A549 (cell line): ENCODE measurements at regions not wholly inside any gene's neighbourhood (a gene's known extent, or its start where the extent isn't known, plus 50 kb on each side); places are given as distances from the start of the nearest gene placed in this dataset.

Source experiments
- ATAC-seq, 2 experiments: fragments of 200-7000 bp in 1 of 2; fragments of >200 bp in 1 of 2; cut with Nextera tagmentation in 1 of 2; cut with Tn5 transposase in 1 of 2; 3 replicates each; pipeline versions ENCODE4 v1.8.0 to v1.9.1; 2018 to 2020; ENCODE audit warnings: mild to moderate bottlenecking in 1 of 2, moderate library complexity in 1 of 2
- CTCF ChIA-PET: fragments of 300-600 bp; sonication (Branson Sonifier 250); formaldehyde crosslinking; extraction: SDS; loops from one replicate; lab custom pipeline; 2021; ENCODE audit warnings: antibody characterized with exemption, inconsistent platforms; lab: Yijun Ruan, JAX
- POLR2A ChIA-PET: fragments of 350-600 bp; formaldehyde crosslinking; extraction: SDS; loops from one replicate; lab custom pipeline; 2021; ENCODE audit warnings: antibody characterized with exemption, inconsistent platforms; lab: Yijun Ruan, JAX
- DNase-seq, 2 experiments: peaks; one replicate each; pipeline versions ENCODE4 v3.0.0 to v3.0.0-alpha.2; 2011 to 2016; ENCODE audit warnings: low read depth in 1 of 2, low spot score in 1 of 2
- FAIRE-seq: peaks from 2 replicates; lab custom pipeline; 2011; peaks lifted over from hg19 to GRCh38; lab: Jason Lieb, UNC
- H3K27ac ChIP-seq, 2 experiments: fragments of >200 bp; sonication (Bioruptor Twin); formaldehyde crosslinking; 3 replicates each; pipeline ENCODE4 v1.5.1; 2016 to 2017
- H3K4me1 ChIP-seq: fragments of >200 bp; sonication (Bioruptor Twin); formaldehyde crosslinking; 3 replicates; pipeline ENCODE4 v1.6.1; 2016
- H3K4me2 ChIP-seq: fragments of >200 bp; sonication (Bioruptor Twin); formaldehyde crosslinking; 3 replicates; pipeline ENCODE4 v1.6.1; 2016
- H3K4me3 ChIP-seq: fragments of >200 bp; sonication (Bioruptor Twin); formaldehyde crosslinking; 3 replicates; pipeline ENCODE4 v1.5.1; 2016
- H3K9me3 ChIP-seq: fragments of >200 bp; sonication (Bioruptor Twin); formaldehyde crosslinking; 3 replicates; pipeline ENCODE4 v1.6.1; 2016
- ATOH8 ChIP-seq: fragments of 250-450 bp; sonication (Bioruptor Pico); IDR thresholded peaks from 2 replicates; pipeline ENCODE4 v1.5.0; 2020; ENCODE audit warnings: low read depth, mild to moderate bottlenecking, moderate library complexity
- ELK1 ChIP-seq: fragments of 150-350 bp; IDR thresholded peaks from 2 replicates; pipeline ENCODE4 v1.6.1; 2014; ENCODE audit warnings: low read depth, mild to moderate bottlenecking, low read length
- FOXS1 ChIP-seq: fragments of 250-450 bp; sonication (Bioruptor Pico); IDR thresholded peaks from 2 replicates; pipeline ENCODE4 v1.5.0; 2020; ENCODE audit warnings: mild to moderate bottlenecking, moderate library complexity
- HDAC2 ChIP-seq: fragments of 200-600 bp; sonication (generic); IDR thresholded peaks from 2 replicates; pipeline ENCODE4 v1.6.1; 2016
- HOXA7 ChIP-seq: fragments of 250-450 bp; sonication (Bioruptor Pico); IDR thresholded peaks from 2 replicates; pipeline ENCODE4 v1.5.0; 2020; ENCODE audit warnings: mild to moderate bottlenecking, moderate library complexity
- HOXB13 ChIP-seq: fragments of 250-450 bp; sonication (Bioruptor Pico); IDR thresholded peaks from 2 replicates; pipeline ENCODE4 v1.5.0; 2020; ENCODE audit warnings: low read depth, mild to moderate bottlenecking, moderate library complexity
- MAZ ChIP-seq: fragments of 150-350 bp; IDR thresholded peaks from 2 replicates; pipeline ENCODE4 v1.6.1; 2014; ENCODE audit warnings: antibody characterized with exemption, low read depth, low read length, borderline replicate concordance
- NFE2L2 ChIP-seq: fragments of 150-350 bp; conservative IDR thresholded peaks from 2 replicates; pipeline ENCODE4 v1.6.1; 2014; ENCODE audit warnings: low read length
- NPAS2 ChIP-seq: fragments of 250-450 bp; sonication (Bioruptor Pico); IDR thresholded peaks from 2 replicates; pipeline ENCODE4 v1.8.0; 2022; ENCODE audit warnings: mild to moderate bottlenecking, moderate library complexity, borderline replicate concordance
- POLR2A ChIP-seq: IDR thresholded peaks from 2 replicates; pipeline ENCODE4 v1.6.1; 2012; ENCODE audit warnings: mild to moderate bottlenecking, low read length
- RAD21 ChIP-seq, 2 experiments: fragments of >200 bp in 1 of 2; sonication (Bioruptor Twin) in 1 of 2; formaldehyde crosslinking in 1 of 2; IDR thresholded peaks in 1 of 2; conservative IDR thresholded peaks in 1 of 2; 2 replicates in 1 of 2; 3 replicates in 1 of 2; pipeline ENCODE4 v1.6.1; 2012 to 2018; ENCODE audit warnings: inconsistent platforms in 1 of 2
- RNF2 ChIP-seq: fragments of 200-600 bp; sonication (generic); IDR thresholded peaks from 2 replicates; pipeline ENCODE4 v1.6.1; 2016; ENCODE audit warnings: low read depth, mild to moderate bottlenecking, antibody characterized with exemption, moderate library complexity, borderline replicate concordance
- SMC3 ChIP-seq: fragments of >200 bp; sonication (Bioruptor Twin); formaldehyde crosslinking; IDR thresholded peaks from 3 replicates; pipeline ENCODE4 v1.6.1; 2018; ENCODE audit warnings: inconsistent platforms
- ZFP36 ChIP-seq: fragments of 450-650 bp; IDR thresholded peaks from 2 replicates; pipeline ENCODE4 v1.6.1; 2014; ENCODE audit warnings: borderline replicate concordance; ENCODE audit not compliant: partially characterized antibody
- ZNF302 ChIP-seq: fragments of 250-450 bp; sonication (Bioruptor Pico); IDR thresholded peaks from 2 replicates; pipeline ENCODE4 v1.9.0; 2021; ENCODE audit warnings: inconsistent platforms, mild to moderate bottlenecking, moderate library complexity
- WGBS: methylation state at CpG from one replicate; pipeline ENCODE4 v1.1.6; 2017; ENCODE audit errors: missing lambda C conversion rate; 5-methylcytosine and 5-hydroxymethylcytosine counted together
- TF ChIP-seq, protein P1 (sequence below): fragments of >200 bp; sonication (Bioruptor Twin); formaldehyde crosslinking; IDR thresholded peaks from 3 replicates; pipeline ENCODE4 v1.5.1; 2016

GRCh38 chr1:5513846-5514526 is 478.2 kb downstream of the NPHP4 start:
- POLR2A ChIA-PET = no interaction called here
- Histone ChIP-seq H3K4me3 (no peak overlapping the region), H3K4me2 (no peak overlapping the region), H3K4me1 (no peaks in the 10 kb centered on the region), H3K9me3 (no peaks in the 10 kb centered on the region), H3K27ac (no peak overlapping the region)
- no peak for FAIRE-seq
- no peak for DNase-seq
- ATAC-seq = no peak
- WGBS = 17% methylated on average over 7 of the region's 7 CpGs
- no peak for TF ChIP-seq RNF2
- no peak for TF ChIP-seq RAD21 (conservative IDR thresholded peaks at IDR 0.05 in 1 of 2, IDR thresholded peaks at IDR 0.05 in 1 of 2)
- no peak for TF ChIP-seq FOXS1
- TF ChIP-seq SMC3 = no peak
- no peak for TF ChIP-seq HDAC2
- TF ChIP-seq, all 56 proteins: peak for 0
- CTCF ChIA-PET = interaction anchor here (0.8 to 5.6 kb wide), 14 partner anchors 9 to 479 kb away, joined by 3 to 53 read pairs (median 6); no protein-coding TSS in a partner anchor

DNA sequence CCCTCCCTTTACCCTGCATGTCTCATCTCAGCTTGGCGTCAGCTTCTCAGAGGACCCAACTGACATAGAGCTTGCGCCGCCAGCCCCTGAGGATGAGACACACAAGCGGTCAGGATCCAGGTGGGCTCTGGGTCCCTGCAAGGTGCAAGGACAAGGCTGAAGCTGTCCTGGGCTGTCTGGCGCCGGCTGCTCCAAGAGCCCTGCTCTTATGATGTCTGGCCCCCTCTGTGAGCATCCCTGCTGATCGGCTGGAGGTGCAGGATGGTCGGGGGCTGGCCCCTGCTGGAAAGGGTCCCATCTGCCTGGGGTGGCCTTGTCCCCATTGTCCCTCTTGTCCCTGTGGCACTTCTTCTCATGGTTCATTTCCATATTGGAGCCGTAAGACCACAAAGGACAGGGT is 479.0 kb downstream of the NPHP4 start:
- Histone ChIP-seq H3K9me3 (no peaks in the 10 kb centered on the region), H3K4me2 (no peak overlapping the region), H3K4me1 (no peaks in the 10 kb centered on the region), H3K27ac (no peak overlapping the region), H3K4me3 (no peak overlapping the region)
- 13% methylated on average over 2 of the region's 9 CpGs for whole genome bisulfite sequencing
- CTCF ChIA-PET = interaction anchor here (1.9 to 5.6 kb wide), 2 partner anchors 15 to 232 kb away, joined by 6 to 53 read pairs; no protein-coding TSS in a partner anchor
- DNase-seq = no peak
- TF ChIP-seq HOXB13 (no peak), NFE2L2 (no peak), ELK1 (no peak), MAZ (no peak)
- FAIRE-seq = no peak
- no peak for ATAC-seq
- POLR2A ChIA-PET = no interaction called here

DNA sequence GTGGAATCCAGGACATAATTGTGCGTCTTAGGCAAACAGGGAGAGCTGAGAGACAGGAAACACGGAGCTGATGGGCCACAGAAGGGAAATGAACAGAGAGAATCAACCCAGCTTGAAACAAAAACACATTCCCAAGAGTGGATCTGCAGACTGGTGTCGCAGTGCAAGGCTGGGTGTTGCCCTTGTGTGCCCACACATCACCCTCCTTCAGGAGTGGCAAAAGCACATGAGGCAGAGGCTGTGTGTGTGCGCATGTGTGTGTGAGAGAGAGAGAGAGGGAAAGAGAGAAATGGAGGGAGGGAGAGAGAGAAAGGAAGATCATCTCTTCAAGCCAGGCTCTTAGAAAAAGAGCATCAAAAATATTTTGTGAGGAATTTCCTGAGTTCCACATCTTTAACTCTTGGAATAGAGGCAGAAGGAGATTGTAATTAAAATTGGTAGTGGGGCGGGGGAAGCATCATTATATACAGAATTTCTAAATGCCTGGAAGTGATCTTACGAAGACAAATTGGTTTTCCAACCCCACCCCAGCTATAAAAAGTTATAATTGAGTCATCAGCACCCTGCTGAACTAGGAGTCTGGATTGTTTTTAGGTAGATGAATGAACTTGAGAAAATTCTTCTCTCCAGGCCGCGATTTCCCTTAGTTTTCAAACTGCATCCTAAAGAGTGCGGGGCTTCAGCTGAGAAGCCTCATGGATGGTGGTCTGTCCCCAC is 480.7 kb downstream of the NPHP4 start:
- ChIA-PET POLR2A (no interaction called here), CTCF (interaction anchor here (0.9 to 5.6 kb wide), 6 partner anchors 9 to 464 kb away, joined by 3 to 53 read pairs (median 16); no protein-coding TSS in a partner anchor)
- H3K4me3 ChIP-seq = no peak overlapping the region
- DNase-seq (no peak), ATAC-seq (no peak), FAIRE-seq (no peak)
- H3K9me3 ChIP-seq = no peaks in the 10 kb centered on the region
- TF ChIP-seq, protein P1, sequence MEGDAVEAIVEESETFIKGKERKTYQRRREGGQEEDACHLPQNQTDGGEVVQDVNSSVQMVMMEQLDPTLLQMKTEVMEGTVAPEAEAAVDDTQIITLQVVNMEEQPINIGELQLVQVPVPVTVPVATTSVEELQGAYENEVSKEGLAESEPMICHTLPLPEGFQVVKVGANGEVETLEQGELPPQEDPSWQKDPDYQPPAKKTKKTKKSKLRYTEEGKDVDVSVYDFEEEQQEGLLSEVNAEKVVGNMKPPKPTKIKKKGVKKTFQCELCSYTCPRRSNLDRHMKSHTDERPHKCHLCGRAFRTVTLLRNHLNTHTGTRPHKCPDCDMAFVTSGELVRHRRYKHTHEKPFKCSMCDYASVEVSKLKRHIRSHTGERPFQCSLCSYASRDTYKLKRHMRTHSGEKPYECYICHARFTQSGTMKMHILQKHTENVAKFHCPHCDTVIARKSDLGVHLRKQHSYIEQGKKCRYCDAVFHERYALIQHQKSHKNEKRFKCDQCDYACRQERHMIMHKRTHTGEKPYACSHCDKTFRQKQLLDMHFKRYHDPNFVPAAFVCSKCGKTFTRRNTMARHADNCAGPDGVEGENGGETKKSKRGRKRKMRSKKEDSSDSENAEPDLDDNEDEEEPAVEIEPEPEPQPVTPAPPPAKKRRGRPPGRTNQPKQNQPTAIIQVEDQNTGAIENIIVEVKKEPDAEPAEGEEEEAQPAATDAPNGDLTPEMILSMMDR = no peak
- TF ChIP-seq NPAS2 (CRISPR knock-in tag) (no peak), MAZ (no peak), ATOH8 (no peak), ZFP36 (no peak), POLR2A (no peak), ZNF302 (no peak), HOXA7 (CRISPR knock-in tag) (no peak), HDAC2 (no peak)
- no peak overlapping the region for H3K27ac ChIP-seq
- no peak overlapping the region for H3K4me2 ChIP-seq
- WGBS = 28% methylated on average over 9 of the region's 9 CpGs
- no peaks in the 10 kb centered on the region for H3K4me1 ChIP-seq
